ENCODE measurements at regions not wholly inside any gene's neighbourhood (a gene's known extent, or its start where the extent isn't known, plus 50 kb on each side); places are given as distances from the start of the nearest gene placed in this dataset.

DNA sequence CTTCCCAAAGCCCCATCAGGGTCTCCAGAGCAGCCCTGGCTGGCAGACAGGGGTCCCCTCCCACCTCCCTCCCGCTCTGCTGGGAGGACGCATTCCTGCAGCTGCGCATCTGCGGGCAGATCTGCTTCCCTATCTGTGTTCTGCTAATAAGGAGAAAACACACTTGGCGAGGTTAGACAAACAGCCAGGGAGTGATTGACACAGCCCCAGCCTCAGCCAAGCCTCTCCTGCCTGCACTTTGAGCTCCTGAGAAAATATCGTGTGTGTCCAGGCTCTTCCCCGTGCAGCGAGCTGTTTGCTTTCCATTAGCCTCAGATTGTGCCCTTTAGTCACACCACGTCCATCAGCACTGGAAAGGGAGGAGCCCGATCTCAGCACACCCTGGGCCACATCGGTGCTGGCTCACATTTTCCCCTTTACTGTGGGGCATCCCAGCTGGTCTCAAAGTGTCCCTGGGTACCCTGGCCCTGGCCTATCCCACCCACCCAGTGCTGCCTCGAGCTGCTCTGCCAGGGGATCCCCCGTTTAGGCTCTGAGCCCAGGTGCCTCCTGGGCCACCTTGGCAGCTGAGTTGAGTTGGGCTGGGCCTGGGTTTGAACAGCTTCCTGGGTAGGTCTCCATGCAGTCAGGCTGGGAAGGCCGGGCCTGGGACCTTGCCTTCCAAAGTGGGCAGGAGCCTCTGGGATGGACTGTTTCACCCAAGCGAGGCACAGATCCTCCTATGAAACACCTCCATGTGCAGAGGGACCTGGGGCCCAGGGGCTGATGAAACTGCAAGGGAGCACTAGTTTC lies 61.1 kb downstream of the BARX1 start:
- TF ChIP-seq POLR2A (IDR thresholded peaks at IDR 0.05; ENCODE audit: low read depth, low read length) (no peak), POLR2AphosphoS5 (IDR thresholded peaks at IDR 0.05; ENCODE audit: low read depth, low read length) (no peak)
